Stimulated activated CD4-positive, alpha-beta T cell treated with anti-CD3 and anti-CD28 coated beads, Interleukin-1b, Interleukin-23, amount 100 ng/mL, for 4 hours (primary cell): ENCODE measurements at regions not wholly inside any gene's neighbourhood (a gene's known extent, or its start where the extent isn't known, plus 50 kb on each side); places are given as distances from the start of the nearest gene placed in this dataset.
"Not testable (repeated sequence)": the region's sequence is repeated elsewhere in the genome, so short reads cannot be mapped to it uniquely, and the experiment has no call there.

Experiments used
- DNase-seq, 2 donors: peaks; one replicate each; pipeline ENCODE4 v3.0.0-alpha.2; 2020; ENCODE audit warnings: low read depth in 2 of 2

DNA sequence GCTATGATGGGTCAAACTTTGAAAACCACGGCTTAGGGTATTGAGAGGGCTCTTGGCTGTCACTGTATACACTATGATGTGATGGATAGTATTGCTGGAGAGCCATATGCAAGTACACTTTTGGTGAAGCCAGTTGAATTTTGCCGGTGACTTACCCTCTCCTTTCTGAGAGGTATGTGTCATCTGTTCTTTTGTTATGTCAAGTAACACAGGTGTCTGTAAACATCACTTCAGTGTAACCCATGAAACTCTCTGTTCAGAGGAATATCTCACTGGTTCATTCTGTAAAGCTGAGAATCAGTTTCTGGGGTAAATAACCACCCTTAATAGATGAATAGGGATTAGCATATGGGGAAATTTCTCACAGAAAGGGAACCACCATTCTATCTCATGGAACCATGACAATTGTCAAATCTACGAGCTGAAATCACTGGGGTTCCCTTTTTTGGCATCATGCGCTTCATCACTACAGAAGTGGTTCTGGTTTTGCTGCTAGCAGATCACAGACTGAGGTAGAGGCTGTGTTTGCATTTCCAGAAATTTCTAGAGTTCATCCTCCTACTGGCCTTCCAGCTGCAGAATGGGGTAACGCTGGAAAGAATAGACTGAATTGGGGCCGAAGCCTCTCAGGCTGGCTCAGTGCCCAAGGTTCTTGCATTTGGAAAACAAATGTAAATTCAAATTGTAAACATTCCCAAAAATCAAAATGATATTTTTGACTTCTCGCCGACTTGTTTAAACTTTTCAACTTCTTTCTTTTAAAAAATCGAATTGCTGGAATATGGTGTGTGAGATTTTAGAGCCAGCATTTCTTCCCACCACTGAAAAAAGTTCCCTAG lies 83.3 kb upstream of the CREB5 start:
- no peak for DNase-seq

DNA sequence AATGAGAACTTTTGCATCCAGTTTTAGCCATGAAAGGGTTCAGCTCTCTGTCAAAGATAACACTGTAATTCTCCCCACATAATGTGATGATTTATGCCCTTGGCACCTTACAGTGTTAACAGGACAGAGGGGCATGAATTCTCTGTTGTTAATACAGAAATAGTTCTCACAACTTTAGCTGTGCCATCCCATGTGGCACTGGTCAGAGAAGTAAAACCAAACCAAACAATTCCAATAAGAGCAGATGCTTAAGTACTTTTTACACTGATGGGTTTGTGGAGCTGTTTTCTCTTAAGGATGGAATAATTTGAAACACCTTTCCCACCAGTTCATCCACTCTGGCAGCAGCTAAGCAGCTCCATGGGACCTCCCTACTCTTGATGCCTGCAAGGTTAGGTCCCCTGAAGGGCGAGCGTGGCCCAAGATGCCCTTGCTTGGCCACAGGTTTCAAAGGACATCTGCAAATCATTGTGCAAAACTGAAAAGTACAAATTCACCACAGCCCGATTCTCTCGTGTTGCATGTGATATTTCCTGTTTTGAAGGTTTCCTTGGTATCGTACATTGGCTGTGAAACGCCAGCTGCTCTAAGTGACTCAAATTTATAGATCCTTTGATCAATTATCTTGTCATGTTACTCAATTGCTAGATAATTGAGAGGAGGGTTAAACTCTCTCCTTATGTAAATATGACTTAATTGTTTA lies 82.5 kb upstream of the CREB5 start:
- DNase-seq, result no peak

DNA sequence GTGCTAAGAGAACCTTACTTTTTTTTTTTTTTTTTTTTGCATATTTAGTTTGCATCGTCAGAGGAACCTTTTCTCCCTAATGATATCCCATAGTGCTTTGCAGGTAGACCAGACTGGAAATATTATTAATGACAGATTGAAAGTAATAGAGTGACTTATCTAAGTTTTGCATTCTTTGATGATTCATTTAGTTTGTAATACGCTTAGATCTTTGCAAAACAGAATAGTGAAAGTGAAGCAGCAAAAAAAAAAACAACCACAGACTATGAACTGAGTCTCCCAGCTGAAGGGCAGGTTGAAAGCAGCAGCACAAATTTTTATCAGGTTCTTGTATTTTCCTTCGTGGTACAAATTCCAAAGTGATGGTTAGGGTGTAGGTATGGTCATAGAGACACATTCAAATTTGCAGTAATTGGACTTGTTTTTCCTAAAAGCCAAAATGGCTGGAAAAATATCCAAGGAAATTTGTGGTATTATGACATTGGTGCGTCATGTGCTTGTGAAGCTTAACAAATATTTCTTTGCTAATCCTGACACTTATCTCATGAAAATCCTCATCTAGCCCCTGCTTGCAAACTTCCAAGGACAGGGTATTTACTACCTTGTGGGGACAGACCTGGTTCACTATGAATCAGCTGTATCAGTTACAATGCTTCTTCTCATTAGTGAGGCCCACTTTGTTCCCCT lies 81.8 kb upstream of the CREB5 start:
- no peak for DNase-seq

DNA sequence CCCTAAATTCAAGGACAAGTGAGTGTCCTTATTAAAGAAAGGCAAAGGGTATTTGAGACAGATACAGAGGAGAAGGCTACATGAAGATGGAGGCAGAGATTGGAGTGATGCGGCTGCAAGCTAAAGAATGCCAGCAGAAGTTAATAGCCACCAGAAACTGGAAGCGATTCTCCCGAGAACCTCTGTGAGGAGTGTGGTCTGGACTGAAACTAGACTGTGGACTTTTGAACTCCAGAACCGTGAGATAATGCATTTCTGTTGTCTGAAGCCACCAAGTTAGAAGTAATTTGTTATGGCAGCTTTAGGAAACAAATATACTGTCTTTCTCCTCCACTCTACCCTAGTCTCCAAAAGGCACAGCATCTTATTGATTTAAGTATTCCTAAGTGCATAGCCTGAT lies 80.3 kb upstream of the CREB5 start:
- no peak for DNase-seq

DNA sequence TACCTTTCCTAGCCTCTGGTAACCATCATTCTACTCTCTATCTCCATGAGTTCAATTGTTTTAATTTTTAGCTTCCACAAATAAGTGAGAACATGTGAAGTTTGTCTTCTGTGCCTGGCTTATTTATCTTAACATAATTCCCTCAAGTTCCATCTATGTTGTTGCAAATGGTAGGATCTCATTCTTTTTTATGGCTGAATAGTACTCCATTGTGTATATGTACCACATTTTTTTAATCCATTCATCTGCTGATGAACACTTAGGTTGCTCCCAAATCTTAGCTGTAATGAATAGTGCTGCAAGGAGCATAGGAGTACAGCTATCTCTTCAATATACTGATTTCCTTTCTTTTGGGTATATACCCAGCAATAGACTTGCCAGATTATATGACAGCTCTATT lies 78.8 kb upstream of the CREB5 start:
- not testable (repeated sequence) for DNase-seq

DNA sequence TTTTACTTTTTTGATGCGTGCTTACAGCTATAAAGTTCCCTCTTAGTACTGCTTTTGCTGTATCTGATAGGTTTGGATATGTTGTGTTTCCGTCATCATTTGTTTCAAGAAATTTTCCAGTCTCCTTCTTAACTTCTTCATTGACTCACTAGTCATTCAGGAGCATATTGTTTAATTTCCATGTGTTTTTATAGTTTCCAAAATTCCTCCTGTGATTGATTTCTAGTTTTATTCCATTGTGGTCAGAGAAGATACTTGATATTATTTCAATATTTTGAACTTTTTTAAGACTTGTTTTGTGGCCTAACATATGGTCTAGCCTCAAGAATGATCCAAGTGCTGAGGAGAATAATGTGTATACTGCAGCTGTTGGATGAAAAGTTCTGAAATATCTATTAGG lies 75.5 kb upstream of the CREB5 start:
- no peak for DNase-seq

DNA sequence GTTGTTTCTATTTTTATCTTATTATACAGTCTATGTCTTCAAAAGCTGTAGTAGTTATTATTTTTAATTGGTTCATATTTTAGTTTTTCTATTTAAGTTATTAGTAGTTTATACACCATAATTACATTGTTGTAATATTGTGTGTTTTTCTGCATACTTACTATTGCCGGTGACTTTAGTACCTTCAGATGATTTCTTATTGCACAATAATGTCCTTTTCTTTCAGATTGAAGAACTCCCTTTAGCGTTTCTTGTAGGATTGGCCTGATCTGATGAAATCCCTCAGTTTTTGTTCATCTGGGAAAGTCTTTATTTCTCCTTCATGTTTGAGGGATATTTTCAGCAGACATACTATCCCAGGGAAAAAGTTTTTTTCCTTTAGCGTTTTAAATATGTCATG lies 74.3 kb upstream of the CREB5 start:
- DNase-seq, result no peak

DNA sequence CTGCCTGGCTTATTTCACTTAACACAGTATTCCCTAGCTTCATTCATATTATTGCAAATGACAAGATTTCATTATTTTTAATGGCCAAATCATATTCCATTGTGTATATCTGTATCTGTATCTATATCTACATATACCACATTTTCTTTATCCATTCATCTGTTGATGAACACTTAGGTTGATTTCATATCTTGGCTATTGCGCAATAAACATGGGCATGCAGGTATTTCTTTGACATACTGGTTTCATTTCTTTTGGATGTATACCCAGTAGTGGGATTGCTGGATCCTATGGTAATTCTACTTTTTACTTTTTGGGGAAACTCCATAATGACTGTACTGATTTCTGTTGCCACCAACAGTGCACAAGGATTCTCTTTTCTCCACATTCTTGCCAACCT lies 68.9 kb upstream of the CREB5 start:
- DNase-seq, result no peak

DNA sequence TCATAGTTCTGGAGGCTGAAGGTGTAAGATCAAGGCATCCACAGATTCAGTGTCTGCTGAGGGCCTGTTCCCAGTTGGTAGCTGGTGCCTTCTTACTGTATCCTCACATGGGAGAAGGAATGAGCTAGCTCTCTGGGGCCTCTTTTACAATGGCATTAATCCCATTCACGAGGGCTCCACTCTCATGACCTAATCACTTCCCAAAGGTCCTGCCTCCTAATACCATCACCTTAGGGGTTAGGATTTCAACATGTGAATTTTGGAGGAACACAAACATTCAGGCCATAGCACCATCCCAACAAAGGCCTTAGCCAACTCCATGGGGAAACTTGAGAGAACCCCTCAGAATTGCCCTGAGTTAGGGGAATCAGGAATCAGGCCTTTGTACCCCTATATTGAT lies 66.1 kb upstream of the CREB5 start:
- DNase-seq, result no peak

DNA sequence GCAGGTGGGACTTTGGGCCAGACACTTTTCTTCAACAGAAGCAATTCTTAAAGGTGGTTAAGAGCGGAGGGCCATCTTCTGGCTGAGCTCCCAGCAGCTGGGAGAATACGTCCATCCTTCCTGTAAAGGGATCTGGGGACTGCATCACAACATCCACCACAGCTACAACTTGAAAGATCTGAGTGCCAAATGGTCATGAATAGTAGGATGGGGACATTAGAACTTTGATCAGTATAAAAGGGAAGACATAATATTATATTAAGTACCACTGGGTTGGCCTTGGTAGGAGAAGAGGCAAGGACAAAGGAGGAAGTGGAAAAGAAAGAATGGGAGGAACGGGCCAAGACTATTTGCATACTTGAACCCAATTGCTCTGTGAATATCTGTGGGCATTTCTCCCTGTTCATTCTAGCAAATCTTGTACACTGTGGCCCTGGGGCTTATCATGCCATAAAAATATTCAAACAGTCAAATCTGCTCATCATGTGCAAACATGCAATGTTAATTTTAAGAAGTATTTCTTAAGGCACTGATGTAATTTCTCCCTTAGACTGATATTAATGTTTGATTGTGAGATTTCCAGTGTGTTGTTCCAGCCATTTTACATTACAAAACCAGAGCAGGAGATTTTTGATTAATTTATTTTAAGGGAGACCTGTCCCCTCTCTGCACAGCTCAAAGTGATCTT lies 65.5 kb upstream of the CREB5 start:
- DNase-seq, result no peak

DNA sequence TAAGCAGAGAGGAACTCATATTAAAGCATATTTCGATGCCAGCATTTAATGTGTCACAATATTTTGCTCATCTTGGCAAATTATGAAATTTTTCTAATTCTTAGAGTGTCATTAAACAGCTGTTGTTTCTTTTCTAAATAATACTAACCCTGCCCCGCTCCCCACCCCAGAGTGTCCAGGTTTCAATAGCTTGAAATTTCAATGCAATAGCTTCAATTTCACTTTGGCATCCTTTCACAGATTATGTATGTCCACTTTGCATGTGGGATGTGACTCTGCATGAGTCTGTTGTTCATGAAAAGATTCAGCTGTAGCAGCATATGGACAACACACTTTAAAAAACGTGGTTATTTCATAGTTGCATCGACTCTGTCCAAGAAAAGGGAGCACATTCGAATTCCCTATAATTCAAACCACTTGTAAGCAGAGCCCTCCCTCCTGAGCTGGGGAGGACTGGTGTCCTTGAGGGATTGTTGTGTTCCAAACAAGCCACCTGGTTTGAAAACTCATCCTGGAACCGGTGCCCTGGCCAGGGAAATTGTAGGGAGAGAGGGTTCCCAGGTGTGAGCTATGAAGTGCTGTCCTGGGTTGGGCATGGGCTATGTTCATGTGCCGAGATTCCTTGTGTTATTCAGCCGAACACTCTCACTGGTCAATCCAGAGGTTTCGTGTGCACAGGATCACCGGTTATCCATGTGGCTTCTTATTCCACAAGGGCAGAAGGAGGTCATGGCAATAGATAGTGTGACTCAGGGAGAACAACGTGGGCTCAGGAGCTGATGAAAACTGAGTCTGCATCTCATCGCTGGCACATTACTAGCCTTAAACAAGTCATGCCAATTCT lies 64.6 kb upstream of the CREB5 start:
- DNase-seq, result no peak

DNA sequence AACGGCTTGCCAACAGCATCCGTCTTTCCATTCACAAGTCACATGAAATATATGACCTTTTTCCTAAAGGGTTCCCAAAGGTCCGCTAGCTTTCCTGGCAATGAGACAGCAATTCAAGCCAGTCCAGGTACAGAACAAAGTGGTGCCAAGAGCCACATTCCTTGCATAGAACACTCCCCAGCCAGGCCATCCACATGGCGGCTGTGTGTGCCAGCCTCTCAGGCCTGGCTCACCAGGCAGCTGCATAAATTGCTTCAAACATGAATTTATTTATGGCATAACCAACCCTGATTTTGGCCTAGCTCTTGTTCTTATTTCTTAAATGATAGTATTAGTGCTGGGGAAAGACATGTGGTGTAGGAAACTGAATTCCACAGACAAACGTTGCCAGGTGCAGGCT lies 63.7 kb upstream of the CREB5 start:
- no peak for DNase-seq

DNA sequence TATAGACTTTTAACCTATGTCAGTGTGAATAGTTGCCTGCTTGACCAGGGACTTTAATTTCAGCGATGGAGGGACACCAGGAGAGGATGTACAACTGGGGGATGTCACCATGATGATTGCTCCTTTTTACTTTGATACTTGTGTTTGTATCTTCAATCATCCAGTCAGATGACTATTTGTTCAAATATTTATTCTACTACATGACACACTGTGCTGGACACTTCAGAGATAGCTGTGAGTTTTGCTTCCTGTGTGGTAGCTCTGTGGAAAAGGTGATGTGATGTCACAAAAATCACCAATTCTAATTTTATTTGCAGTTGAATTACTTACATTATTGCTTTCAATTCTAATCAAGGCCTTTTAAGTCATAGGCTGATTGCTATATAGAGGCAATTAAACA lies 62.7 kb upstream of the CREB5 start:
- DNase-seq, result no peak

DNA sequence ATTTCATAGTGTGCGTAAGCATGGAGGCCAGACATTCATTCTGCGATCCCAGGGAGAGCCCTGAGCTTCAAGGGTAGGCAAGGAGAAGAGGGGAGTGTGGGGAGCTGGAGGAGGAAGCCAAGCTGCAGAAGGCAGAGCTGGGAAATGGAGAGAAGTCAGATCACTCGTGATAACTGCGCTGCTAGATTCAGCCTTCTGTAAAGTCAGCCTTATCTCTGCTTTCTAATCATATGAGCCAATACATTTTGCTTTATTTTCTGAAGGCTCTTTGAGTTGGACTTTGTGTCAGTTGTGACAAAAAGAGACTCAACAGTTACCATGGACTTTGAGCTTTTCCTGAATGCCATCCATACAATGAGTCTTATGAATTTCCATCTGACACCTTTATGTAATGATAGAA lies 61.7 kb upstream of the CREB5 start:
- no peak for DNase-seq

DNA sequence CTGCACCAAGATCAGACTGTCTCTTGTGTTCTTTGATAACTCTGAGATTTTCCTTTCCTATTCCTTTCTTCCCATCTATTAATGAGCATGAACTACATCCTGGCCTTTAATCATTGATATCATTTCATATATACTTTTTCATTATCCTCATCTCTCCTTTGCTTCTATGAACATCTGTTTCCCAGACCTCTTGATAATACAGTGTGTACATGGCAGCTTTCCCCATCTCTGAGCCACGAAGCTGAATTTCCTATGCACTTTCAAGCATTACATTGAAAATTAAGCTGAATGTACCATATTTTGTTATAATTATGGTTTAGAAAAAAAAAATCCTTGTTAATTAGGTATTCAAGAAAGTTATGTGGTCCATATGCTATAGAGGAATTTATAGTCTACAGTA lies 60.9 kb upstream of the CREB5 start:
- DNase-seq, result no peak

DNA sequence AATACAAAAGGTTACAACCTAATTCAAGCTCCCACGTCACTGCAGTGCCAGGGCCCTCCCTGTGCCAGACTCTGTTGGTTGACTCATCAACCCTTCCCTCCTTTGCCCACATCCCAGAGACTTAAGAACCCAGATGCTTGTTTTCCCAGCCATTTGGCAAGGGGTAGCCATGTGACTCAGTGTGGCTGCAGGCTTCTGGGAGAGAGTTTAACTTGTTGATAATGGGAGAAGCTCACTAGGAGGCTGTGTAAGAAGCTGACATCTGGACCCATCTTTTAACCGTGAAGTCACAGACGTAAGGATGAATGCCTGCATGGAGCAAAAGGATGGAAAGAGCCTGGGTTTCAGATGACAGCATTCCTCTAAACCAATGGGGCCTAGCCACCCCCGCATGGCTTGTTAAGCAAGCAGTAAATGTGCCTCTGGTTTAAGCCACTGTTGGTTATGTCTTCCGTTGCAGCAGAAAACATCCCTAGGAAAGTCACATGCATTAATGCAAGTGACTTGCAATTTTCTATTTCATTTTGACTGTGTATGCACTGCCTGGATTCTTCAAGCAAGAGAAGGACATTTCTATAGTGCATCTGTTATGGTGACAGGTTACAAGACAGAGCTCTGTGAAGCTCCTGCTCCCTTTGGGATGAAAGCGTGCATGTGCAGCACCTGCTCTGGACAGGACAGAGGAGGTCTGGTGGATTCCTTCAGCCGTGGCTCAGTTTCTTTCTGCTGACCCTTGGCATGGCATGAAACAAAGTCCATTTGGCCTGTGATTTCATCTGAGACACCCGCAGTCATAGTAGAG lies 57.5 kb upstream of the CREB5 start:
- DNase-seq, result no peak

DNA sequence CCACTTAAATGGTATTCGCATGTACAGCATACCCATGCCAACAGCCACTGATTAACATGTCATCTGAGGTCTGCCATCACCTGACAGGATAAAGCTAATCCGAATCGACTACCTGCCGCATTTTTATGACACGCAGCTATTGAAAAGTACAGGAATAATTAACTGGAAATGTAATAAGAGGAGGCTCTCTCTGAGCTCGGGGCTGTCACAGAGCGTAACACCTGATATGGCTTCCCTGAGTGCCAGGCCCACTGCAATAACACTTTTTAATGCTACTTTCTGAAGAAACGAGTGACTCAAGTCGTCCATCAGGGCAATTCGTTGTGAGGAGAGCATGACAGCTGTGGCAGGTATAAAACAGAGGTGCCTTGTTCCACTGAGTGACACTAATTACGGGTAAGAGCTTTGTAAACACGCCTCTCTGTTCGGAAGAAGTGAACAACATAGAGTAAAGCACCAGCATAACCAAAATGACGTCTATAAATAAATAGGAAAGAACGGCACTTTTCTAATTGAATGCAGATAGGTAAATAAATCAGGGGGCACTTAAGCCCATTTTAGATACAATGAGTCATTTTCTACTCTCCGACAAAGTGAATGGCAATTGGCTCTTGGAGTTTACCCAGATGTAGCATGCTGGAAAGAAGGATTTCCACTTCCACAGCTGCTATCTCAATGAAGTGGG lies 56.5 kb upstream of the CREB5 start:
- DNase-seq, result no peak

DNA sequence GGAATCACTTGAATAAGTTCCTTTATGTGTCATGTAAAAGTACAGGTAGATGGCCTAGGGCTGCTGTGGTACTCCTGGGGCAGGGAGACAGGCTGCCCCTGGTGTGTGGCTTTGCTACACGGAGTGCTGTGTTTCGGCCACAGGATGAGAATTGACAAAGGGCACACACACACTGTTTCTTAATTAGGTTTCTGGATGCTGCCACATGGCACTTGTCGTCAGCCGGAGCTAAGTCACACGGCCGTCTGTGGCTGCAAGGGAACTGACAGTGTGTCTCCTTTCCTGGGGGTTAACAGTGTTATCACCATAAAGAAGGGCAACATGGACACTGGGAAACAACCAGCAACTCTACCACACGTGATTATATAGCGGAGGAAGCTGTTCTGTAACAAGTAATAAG lies 55.7 kb upstream of the CREB5 start:
- no peak for DNase-seq

DNA sequence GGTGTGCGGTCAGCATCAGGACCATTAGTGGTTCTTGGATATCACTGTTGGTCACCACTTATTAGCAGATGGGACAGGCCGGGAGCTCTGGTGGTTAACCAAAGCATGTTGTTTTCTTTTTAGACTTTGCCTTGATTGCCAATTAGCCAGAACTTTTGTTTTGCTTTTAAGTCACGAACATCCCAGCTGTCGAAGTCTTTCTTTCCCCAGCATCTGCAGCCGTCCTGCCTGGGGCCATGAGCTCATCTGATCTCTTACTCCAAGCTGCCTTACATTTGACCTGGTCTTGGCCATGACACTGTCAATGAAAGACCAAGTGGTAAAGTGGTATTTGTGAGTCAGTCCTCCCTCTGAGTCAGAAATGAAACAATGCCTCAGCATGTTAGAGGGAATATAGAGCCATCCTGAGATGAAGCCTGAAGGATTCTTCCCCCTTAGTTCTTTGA lies 53.9 kb upstream of the CREB5 start:
- DNase-seq, result no peak

DNA sequence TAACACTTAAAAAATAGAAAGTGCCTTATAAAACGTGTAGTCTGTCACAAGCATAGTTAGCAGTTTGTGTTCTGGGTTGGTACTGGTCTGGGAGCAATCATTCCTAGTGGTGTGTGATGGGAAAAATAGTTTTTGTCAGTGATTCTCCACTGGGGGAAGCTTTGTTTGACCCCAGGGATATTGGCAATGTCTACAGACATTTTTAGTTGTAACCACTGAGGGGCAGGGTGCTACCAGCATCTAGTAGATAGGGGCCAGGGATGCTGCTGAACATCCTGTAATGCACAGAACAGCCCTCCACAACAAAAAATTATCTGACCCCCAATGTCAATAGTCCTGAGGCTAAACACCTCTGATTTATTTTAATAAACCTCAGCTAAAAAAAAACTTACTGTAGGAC lies 51.6 kb upstream of the CREB5 start:
- no peak for DNase-seq
